GM18526 (cell line): ENCODE measurements at regions not wholly inside any gene's neighbourhood (a gene's known extent, or its start where the extent isn't known, plus 50 kb on each side); places are given as distances from the start of the nearest gene placed in this dataset.

ENCODE experiments used
- POLR2A ChIP-seq: IDR thresholded peaks from 3 replicates; pipeline ENCODE4 v1.6.1; 2011; ENCODE audit not compliant: insufficient read length; ENCODE audit errors: extremely low read depth

- no peak for TF ChIP-seq POLR2A
Measured at GRCh38 chr2:7816944-7817343, 864.9 kb upstream of the ID2 start.

DNA sequence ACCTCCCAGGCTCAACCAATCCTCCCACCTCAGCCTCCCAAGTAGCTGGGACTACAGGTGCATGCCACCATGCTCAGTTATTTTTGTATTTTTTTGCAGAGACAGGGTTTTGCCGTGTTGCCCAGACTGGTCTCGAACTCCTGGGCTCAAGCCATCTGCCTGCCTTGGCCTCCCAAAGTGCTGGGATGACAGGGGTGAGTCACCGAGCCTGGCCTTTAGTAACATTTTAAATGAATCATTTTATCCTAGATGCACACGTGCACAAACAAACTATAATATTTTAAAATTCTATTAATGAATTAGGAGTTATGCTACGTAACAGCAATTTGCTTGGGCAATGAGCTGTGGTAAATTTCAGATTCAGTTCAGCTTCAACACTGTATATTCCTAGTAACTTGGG lies 862.5 kb upstream of the ID2 start:
- TF ChIP-seq POLR2A: no peak

GRCh38 chr2:7819850-7820249 lies 862.0 kb upstream of the ID2 start:
- TF ChIP-seq POLR2A: no peak

DNA sequence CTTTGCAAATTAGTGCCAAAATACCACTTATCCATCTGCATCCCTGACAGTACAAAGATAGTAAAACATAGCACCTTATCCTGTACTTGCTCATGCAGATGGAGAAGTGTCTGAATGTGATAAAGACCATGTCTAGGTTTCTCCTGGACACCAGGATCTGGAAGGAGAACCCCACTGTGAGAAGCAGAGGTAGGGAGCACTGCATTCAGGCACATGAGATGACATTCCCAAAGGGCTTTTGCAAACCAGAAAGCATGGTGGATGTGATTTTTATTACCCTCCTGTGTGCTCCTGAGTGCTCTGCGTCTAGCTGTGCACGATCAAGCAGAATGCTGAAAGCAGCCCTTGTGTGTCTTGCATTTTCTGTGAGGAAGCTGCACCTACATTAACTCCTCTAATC lies 857.6 kb upstream of the ID2 start:
- no peak for TF ChIP-seq POLR2A

DNA sequence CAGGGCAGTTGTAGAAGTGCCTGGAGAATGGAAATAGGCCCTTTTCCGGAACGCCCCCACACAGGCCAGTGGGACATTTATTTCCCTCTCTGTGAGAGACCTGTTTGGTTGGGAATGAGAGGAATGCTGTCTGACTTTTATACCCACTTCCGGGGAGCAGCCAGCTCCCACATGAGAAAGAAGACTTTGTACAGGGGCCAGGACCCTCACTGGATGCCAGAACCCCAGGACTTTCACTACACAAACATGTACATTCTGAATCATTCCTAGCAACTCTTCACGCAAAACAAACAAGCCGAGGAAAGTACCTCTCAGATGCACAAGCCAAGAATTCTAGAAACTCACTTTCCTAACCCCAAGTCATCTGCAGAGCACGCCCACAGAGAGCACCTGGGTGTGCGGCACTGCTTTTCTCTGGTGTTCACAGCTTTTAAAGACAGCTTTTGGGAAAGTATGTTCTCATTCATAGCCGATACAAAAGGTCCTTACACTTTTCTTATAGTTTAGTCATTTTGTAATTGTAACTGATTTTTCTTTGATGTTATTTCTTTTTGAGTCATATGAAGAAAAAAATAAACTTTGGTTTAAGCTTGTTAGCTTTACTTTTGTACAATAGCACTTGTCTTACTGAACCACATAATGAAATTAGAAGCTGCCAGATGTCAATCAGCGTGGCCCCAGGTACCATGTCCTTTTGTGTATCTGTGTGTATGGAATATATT lies 856.1 kb upstream of the ID2 start:
- TF ChIP-seq POLR2A: no peak

GRCh38 chr2:7826656-7827055 lies 855.2 kb upstream of the ID2 start:
- no peak for TF ChIP-seq POLR2A

- TF ChIP-seq POLR2A: no peak
Measured at GRCh38 chr2:7829241-7829640, 852.6 kb upstream of the ID2 start.

DNA sequence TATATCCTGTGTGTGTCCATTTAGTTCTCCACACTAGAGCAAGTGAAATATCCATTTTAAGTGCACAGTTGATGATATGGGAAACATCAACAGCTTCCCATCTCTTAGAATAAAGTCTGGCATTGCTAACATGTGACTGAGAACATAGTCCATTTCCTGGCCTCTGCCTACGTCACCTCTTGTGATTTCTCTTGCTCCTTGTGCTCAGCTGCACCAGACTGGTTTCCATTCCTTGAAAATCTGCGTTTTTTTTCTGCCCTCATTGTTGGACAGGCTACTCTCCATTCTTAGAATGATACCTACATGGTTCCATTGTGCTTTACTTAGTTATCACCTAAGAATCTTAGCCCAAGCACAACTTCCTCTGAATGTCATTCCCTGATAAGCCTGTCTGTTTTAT lies 851.2 kb upstream of the ID2 start:
- no peak for TF ChIP-seq POLR2A

- TF ChIP-seq POLR2A: no peak
Measured at GRCh38 chr2:7835151-7835550, 846.7 kb upstream of the ID2 start.

- no peak for TF ChIP-seq POLR2A
Measured at GRCh38 chr2:7835693-7836680, 845.9 kb upstream of the ID2 start.

GRCh38 chr2:7837237-7837760 lies 844.6 kb upstream of the ID2 start:
- no peak for TF ChIP-seq POLR2A

DNA sequence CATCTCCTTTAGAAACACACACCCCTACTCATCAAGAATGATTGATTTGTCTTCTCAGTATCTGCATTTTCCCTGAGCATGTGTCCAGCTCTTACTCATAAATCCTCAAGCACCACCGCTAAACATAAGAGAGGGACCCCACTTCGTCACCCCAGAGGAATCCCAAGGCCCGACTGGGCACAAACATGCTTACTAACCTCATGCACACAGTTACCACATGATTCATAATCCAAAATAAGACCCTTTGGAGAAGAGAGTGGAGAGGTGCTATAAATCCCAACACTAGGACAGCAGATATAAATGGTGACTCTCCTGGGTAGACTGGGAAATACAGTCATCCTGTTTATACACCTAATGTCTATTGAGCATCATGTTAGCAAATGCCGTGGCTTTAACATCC lies 843.2 kb upstream of the ID2 start:
- TF ChIP-seq POLR2A: no peak

- no peak for TF ChIP-seq POLR2A
Measured at GRCh38 chr2:7840651-7841380, 841.0 kb upstream of the ID2 start.

GRCh38 chr2:7841751-7842150 lies 840.1 kb upstream of the ID2 start:
- no peak for TF ChIP-seq POLR2A

- no peak for TF ChIP-seq POLR2A
Measured at GRCh38 chr2:7844414-7844965, 837.4 kb upstream of the ID2 start.
